ENCODE measurements at regions not wholly inside any gene's neighbourhood (a gene's known extent, or its start where the extent isn't known, plus 50 kb on each side); places are given as distances from the start of the nearest gene placed in this dataset.

DNA sequence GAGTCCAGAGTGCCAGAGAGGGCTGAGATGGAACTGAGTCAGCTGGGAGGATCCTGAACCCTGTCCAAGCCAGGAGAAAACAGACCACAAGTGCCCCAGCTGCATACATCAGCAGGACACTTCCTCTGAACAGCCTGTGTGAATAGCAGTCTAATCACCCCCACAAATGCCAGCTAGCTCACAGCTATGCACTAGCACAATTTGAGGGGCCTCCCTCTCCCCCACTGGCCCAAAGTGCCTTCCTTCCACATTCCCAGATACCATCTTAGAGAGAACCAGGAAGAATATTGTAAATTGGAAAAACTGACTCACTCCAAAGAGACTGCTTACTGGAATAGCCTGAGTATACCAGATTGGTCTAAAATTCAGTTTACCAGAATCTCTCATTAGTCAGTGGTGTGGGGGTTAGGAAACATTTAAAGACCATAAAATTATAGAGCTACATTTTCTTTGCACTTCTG is 292.6 kb upstream of the KLF3 start:
- Histone ChIP-seq H3K9me2 (ENCODE audit: insufficient read depth, low read length) (no peaks in the 10 kb centered on the region), H3K9me3 (ENCODE audit: low read length) (no peaks in the 10 kb centered on the region), H3K27ac (ENCODE audit: low read depth, low read length, poor library complexity, severe bottlenecking) (no peak overlapping the region), H2AFZ (ENCODE audit: low read length) (no peak overlapping the region), H3K4me2 (ENCODE audit: low read length) (no peak overlapping the region), H4K20me1 (ENCODE audit: insufficient read depth, low read length) (no peaks in the 10 kb centered on the region), H3K79me2 (ENCODE audit: insufficient read depth, low read depth, low read length) (no peaks in the 10 kb centered on the region), H3K36me3 (ENCODE audit: insufficient read depth, low read length) (no peaks in the 10 kb centered on the region), H3K4me1 (ENCODE audit: insufficient read depth, low read length, poor library complexity, severe bottlenecking) (no peaks in the 10 kb centered on the region), H3K4me3 (ENCODE audit: low read depth, low read length, poor library complexity, severe bottlenecking) (no peak overlapping the region)
- BruUV-seq (replicated peaks) = no TSS peak
- TF ChIP-seq EZH2phosphoT487 (IDR thresholded peaks at IDR 0.05; ENCODE audit: borderline replicate concordance, low read depth, low read length) (no peak), CTCF (conservative IDR thresholded peaks at IDR 0.05; ENCODE audit: low read length) (no peak)
- CTCF ChIA-PET (ENCODE audit: unreplicated experiment) = no interaction called here
- POLR2A ChIA-PET = no interaction called here
- intact Hi-C loops (cut with micrococcal nuclease; ENCODE audit: unreplicated experiment) = no loop called here
- no peak for DNase-seq (ENCODE audit: low spot score)

DNA sequence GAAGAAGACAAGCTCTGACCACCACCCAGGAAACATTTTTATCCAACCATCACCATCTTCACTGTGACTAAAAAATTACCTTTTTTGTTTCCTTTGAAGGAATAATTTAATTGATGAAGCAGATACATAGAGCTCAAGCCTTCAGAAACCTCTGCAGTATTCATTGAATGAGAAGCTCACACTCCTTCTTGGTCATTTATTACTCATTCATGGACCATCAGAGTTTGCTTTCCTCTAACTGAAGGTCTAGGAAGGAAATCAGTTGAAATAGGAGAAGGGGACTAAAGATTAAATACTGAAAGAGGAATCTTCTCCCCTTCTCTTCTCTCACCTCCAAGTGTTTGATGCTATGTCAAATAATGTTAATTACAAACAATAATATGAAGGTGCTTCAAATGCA is 290.6 kb upstream of the KLF3 start:
- no peaks in the 10 kb centered on the region for H4K20me1 ChIP-seq (ENCODE audit: insufficient read depth, low read length)
- no peak for TF ChIP-seq EZH2phosphoT487 (IDR thresholded peaks at IDR 0.05; ENCODE audit: borderline replicate concordance, low read depth, low read length)
- TF ChIP-seq CTCF (conservative IDR thresholded peaks at IDR 0.05; ENCODE audit: low read length) = no peak
- no peaks in the 10 kb centered on the region for H3K79me2 ChIP-seq (ENCODE audit: insufficient read depth, low read depth, low read length)
- H2AFZ ChIP-seq (ENCODE audit: low read length) = no peak overlapping the region
- POLR2A ChIA-PET = interaction anchor here (0.5 to 0.6 kb wide), 2 partner anchors 271 to 741 kb away, joined by 3 read pairs; no protein-coding TSS in a partner anchor
- intact Hi-C loops (cut with micrococcal nuclease; ENCODE audit: unreplicated experiment) = no loop called here
- H3K27ac ChIP-seq (ENCODE audit: low read depth, low read length, poor library complexity, severe bottlenecking) = no peak overlapping the region
- H3K4me3 ChIP-seq (ENCODE audit: low read depth, low read length, poor library complexity, severe bottlenecking) = no peak overlapping the region
- no peak overlapping the region for H3K4me2 ChIP-seq (ENCODE audit: low read length)
- H3K9me3 ChIP-seq (ENCODE audit: low read length) = no peaks in the 10 kb centered on the region
- H3K9me2 ChIP-seq (ENCODE audit: insufficient read depth, low read length) = no peaks in the 10 kb centered on the region
- H3K4me1 ChIP-seq (ENCODE audit: insufficient read depth, low read length, poor library complexity, severe bottlenecking) = no peaks in the 10 kb centered on the region
- no peaks in the 10 kb centered on the region for H3K36me3 ChIP-seq (ENCODE audit: insufficient read depth, low read length)
- no TSS peak for BruUV-seq (replicated peaks)
- CTCF ChIA-PET (ENCODE audit: unreplicated experiment) = no interaction called here
- no peak for DNase-seq (ENCODE audit: low spot score)

GRCh38 chr4:38377195-38377594 is 286.8 kb upstream of the KLF3 start:
- H2AFZ ChIP-seq (ENCODE audit: low read length) = no peak overlapping the region
- no peak overlapping the region for H3K27ac ChIP-seq (ENCODE audit: low read depth, low read length, poor library complexity, severe bottlenecking)
- H3K36me3 ChIP-seq (ENCODE audit: insufficient read depth, low read length) = no peaks in the 10 kb centered on the region
- ChIA-PET CTCF (ENCODE audit: unreplicated experiment) (no interaction called here), POLR2A (no interaction called here)
- no peak for TF ChIP-seq EZH2phosphoT487 (IDR thresholded peaks at IDR 0.05; ENCODE audit: borderline replicate concordance, low read depth, low read length)
- no peak for TF ChIP-seq CTCF (conservative IDR thresholded peaks at IDR 0.05; ENCODE audit: low read length)
- intact Hi-C loops (cut with micrococcal nuclease; ENCODE audit: unreplicated experiment) = no loop called here
- H3K4me1 ChIP-seq (ENCODE audit: insufficient read depth, low read length, poor library complexity, severe bottlenecking) = no peaks in the 10 kb centered on the region
- no peaks in the 10 kb centered on the region for H3K9me3 ChIP-seq (ENCODE audit: low read length)
- no peaks in the 10 kb centered on the region for H4K20me1 ChIP-seq (ENCODE audit: insufficient read depth, low read length)
- H3K9me2 ChIP-seq (ENCODE audit: insufficient read depth, low read length) = no peaks in the 10 kb centered on the region
- BruUV-seq (replicated peaks) = no TSS peak
- H3K79me2 ChIP-seq (ENCODE audit: insufficient read depth, low read depth, low read length) = no peaks in the 10 kb centered on the region
- H3K4me2 ChIP-seq (ENCODE audit: low read length) = no peak overlapping the region
- no peak for DNase-seq (ENCODE audit: low spot score)
- no peak overlapping the region for H3K4me3 ChIP-seq (ENCODE audit: low read depth, low read length, poor library complexity, severe bottlenecking)

All from OCI-LY7 (cell line).